SK-N-SH treated with all-trans-retinoic acid at 6 μM for 48 hours (cell line): ENCODE measurements at regions not wholly inside any gene's neighbourhood (a gene's known extent, or its start where the extent isn't known, plus 50 kb on each side); places are given as distances from the start of the nearest gene placed in this dataset.

ENCODE experiments used
- ARNTL ChIP-seq: fragments of 450-650 bp; formaldehyde crosslinking; IDR thresholded peaks from 2 replicates; pipeline ENCODE4 v1.5.0; 2020; ENCODE audit warnings: low read depth, mild to moderate bottlenecking, moderate library complexity, borderline replicate concordance
- CREB5 ChIP-seq: fragments of 250-450 bp; sonication (Bioruptor Pico); IDR thresholded peaks from 2 replicates; pipeline ENCODE4 v1.5.1; 2020; ENCODE audit warnings: low read depth, mild to moderate bottlenecking, moderate library complexity
- CSDC2 ChIP-seq: fragments of 250-450 bp; sonication (Bioruptor Pico); IDR thresholded peaks from 2 replicates; pipeline ENCODE4 v1.5.0; 2020; ENCODE audit warnings: mild to moderate bottlenecking, moderate library complexity
- ESRRG ChIP-seq: fragments of 250-450 bp; sonication (Bioruptor Pico); IDR thresholded peaks from 2 replicates; pipeline ENCODE4 v1.6.1; 2021; ENCODE audit warnings: mild to moderate bottlenecking
- PPARA ChIP-seq: fragments of 250-450 bp; sonication (Bioruptor Pico); IDR thresholded peaks from 2 replicates; pipeline ENCODE4 v1.5.0; 2020; ENCODE audit warnings: mild to moderate bottlenecking, borderline replicate concordance
- RARB ChIP-seq: fragments of 250-450 bp; sonication (Bioruptor Pico); IDR thresholded peaks from 2 replicates; pipeline ENCODE4 v1.8.0; 2021; ENCODE audit warnings: mild to moderate bottlenecking, moderate library complexity
- TOX ChIP-seq: fragments of 250-450 bp; sonication (Bioruptor Pico); IDR thresholded peaks from 2 replicates; pipeline ENCODE4 v1.8.0; 2021; ENCODE audit warnings: mild to moderate bottlenecking, moderate library complexity, borderline replicate concordance
- ZFP3 ChIP-seq: fragments of 250-450 bp; sonication (Bioruptor Pico); IDR thresholded peaks from 2 replicates; pipeline ENCODE4 v1.5.0; 2020; ENCODE audit warnings: mild to moderate bottlenecking, moderate library complexity
- TF ChIP-seq, protein P1 (sequence below): fragments of 250-450 bp; sonication (Bioruptor Pico); IDR thresholded peaks from 2 replicates; pipeline ENCODE4 v1.8.0; 2020; ENCODE audit warnings: mild to moderate bottlenecking, moderate library complexity, borderline replicate concordance

GRCh38 chr2:51243892-51244535 lies 212.1 kb upstream of the NRXN1 start:
- TF ChIP-seq CREB5 (CRISPR knock-in tag) (no peak), PPARA (CRISPR knock-in tag) (no peak), ZFP3 (CRISPR knock-in tag) (no peak), TOX (CRISPR knock-in tag) (no peak), RARB (no peak), ESRRG (CRISPR knock-in tag) (no peak), CSDC2 (CRISPR knock-in tag) (no peak), ARNTL (CRISPR knock-in tag) (no peak)
- TF ChIP-seq, protein P1, sequence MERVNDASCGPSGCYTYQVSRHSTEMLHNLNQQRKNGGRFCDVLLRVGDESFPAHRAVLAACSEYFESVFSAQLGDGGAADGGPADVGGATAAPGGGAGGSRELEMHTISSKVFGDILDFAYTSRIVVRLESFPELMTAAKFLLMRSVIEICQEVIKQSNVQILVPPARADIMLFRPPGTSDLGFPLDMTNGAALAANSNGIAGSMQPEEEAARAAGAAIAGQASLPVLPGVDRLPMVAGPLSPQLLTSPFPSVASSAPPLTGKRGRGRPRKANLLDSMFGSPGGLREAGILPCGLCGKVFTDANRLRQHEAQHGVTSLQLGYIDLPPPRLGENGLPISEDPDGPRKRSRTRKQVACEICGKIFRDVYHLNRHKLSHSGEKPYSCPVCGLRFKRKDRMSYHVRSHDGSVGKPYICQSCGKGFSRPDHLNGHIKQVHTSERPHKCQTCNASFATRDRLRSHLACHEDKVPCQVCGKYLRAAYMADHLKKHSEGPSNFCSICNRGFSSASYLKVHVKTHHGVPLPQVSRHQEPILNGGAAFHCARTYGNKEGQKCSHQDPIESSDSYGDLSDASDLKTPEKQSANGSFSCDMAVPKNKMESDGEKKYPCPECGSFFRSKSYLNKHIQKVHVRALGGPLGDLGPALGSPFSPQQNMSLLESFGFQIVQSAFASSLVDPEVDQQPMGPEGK = no peak
